ENCODE measurements at regions not wholly inside any gene's neighbourhood (a gene's known extent, or its start where the extent isn't known, plus 50 kb on each side); places are given as distances from the start of the nearest gene placed in this dataset.
A peak's percentile ranks its signal among the peaks of the same experiment; 100 is the strongest.

GRCh38 chr12:45566257-45566656, 163.2 kb upstream of the ARID2 start:
- Histone ChIP-seq H3K27me3 (replicated peaks; ENCODE audit: insufficient read depth, low read depth, low read length, poor library complexity) (no peaks in the 10 kb centered on the region), H3K27ac (ENCODE audit: low read depth, low read length, poor library complexity, severe bottlenecking) (no peak overlapping the region), H3K4me1 (ENCODE audit: insufficient read depth, low read length, poor library complexity, severe bottlenecking) (peaks cover 35% of the 10 kb centered on the region), H3K4me3 (ENCODE audit: low read depth, low read length, poor library complexity, severe bottlenecking) (no peak overlapping the region), H3K9me3 (ENCODE audit: low read depth, low read length, poor library complexity, severe bottlenecking) (peaks cover 11% of the 10 kb centered on the region), H3K36me3 (ENCODE audit: insufficient read depth, low read length, poor library complexity, severe bottlenecking) (no peaks in the 10 kb centered on the region)
- DNase-seq (ENCODE audit: low spot score) = no peak
- ChIA-PET CTCF (no interaction called here), POLR2A (ENCODE audit: low non-redundant PET) (no interaction called here)
- intact Hi-C loops (cut with micrococcal nuclease; ENCODE audit: unreplicated experiment) = no loop called here
- BruUV-seq (replicated peaks) = no TSS peak
- TF ChIP-seq CTCF (conservative IDR thresholded peaks at IDR 0.05; ENCODE audit: low read depth, low read length) = no peak
- TF ChIP-seq EZH2 (IDR thresholded peaks at IDR 0.05; ENCODE audit: borderline replicate concordance, low read depth, low read length, poor library complexity, severe bottlenecking) = no peak

GRCh38 chr12:45568808-45569207, 160.7 kb upstream of the ARID2 start:
- POLR2A ChIA-PET (ENCODE audit: low non-redundant PET) = no interaction called here
- Histone ChIP-seq H3K27ac (ENCODE audit: low read depth, low read length, poor library complexity, severe bottlenecking) (peak overlapping the region; percentile 14), H3K4me3 (ENCODE audit: low read depth, low read length, poor library complexity, severe bottlenecking) (no peak overlapping the region), H3K4me1 (ENCODE audit: insufficient read depth, low read length, poor library complexity, severe bottlenecking) (peaks cover 28% of the 10 kb centered on the region), H3K36me3 (ENCODE audit: insufficient read depth, low read length, poor library complexity, severe bottlenecking) (no peaks in the 10 kb centered on the region), H3K27me3 (replicated peaks; ENCODE audit: insufficient read depth, low read depth, low read length, poor library complexity) (no peaks in the 10 kb centered on the region), H3K9me3 (ENCODE audit: low read depth, low read length, poor library complexity, severe bottlenecking) (peaks cover 3% of the 10 kb centered on the region)
- BruUV-seq (replicated peaks) = no TSS peak
- no peak for DNase-seq (ENCODE audit: low spot score)
- CTCF ChIA-PET = no interaction called here
- TF ChIP-seq EZH2 (IDR thresholded peaks at IDR 0.05; ENCODE audit: borderline replicate concordance, low read depth, low read length, poor library complexity, severe bottlenecking) (no peak), CTCF (conservative IDR thresholded peaks at IDR 0.05; ENCODE audit: low read depth, low read length) (no peak)
- intact Hi-C loops (cut with micrococcal nuclease; ENCODE audit: unreplicated experiment) = no loop called here

- Histone ChIP-seq H3K4me3 (ENCODE audit: low read depth, low read length, poor library complexity, severe bottlenecking) (no peak overlapping the region), H3K27me3 (replicated peaks; ENCODE audit: insufficient read depth, low read depth, low read length, poor library complexity) (no peaks in the 10 kb centered on the region), H3K27ac (ENCODE audit: low read depth, low read length, poor library complexity, severe bottlenecking) (no peak overlapping the region), H3K36me3 (ENCODE audit: insufficient read depth, low read length, poor library complexity, severe bottlenecking) (no peaks in the 10 kb centered on the region), H3K9me3 (ENCODE audit: low read depth, low read length, poor library complexity, severe bottlenecking) (no peaks in the 10 kb centered on the region), H3K4me1 (ENCODE audit: insufficient read depth, low read length, poor library complexity, severe bottlenecking) (peaks cover 26% of the 10 kb centered on the region)
- intact Hi-C loops (cut with micrococcal nuclease; ENCODE audit: unreplicated experiment) = no loop called here
- ChIA-PET CTCF (no interaction called here), POLR2A (ENCODE audit: low non-redundant PET) (no interaction called here)
- no TSS peak for BruUV-seq (replicated peaks)
- DNase-seq (ENCODE audit: low spot score) = no peak
- TF ChIP-seq CTCF (conservative IDR thresholded peaks at IDR 0.05; ENCODE audit: low read depth, low read length) (no peak), EZH2 (IDR thresholded peaks at IDR 0.05; ENCODE audit: borderline replicate concordance, low read depth, low read length, poor library complexity, severe bottlenecking) (no peak)
Measured at GRCh38 chr12:45570501-45570900, 159.0 kb upstream of the ARID2 start.

Data from A673 (cell line).